Hepatocyte (in vitro differentiated cells): ENCODE measurements at regions not wholly inside any gene's neighbourhood (a gene's known extent, or its start where the extent isn't known, plus 50 kb on each side); places are given as distances from the start of the nearest gene placed in this dataset.

ENCODE experiments used
- DNase-seq: peaks from one replicate; pipeline ENCODE4 v3.0.0-alpha.2; 2016; ENCODE audit warnings: low spot score
- H2AFZ ChIP-seq: fragments of 200-600 bp; sonication (generic); 2 replicates; pipeline ENCODE4 v1.6.0; 2016; ENCODE audit warnings: antibody characterized with exemption, mild to moderate bottlenecking
- H3K27ac ChIP-seq: fragments of 200-600 bp; sonication (generic); 2 replicates; pipeline ENCODE4 v1.5.1; 2016; ENCODE audit warnings: mild to moderate bottlenecking
- H3K27me3 ChIP-seq: fragments of 200-600 bp; sonication (generic); 2 replicates; pipeline ENCODE4 v1.6.1; 2016
- H3K36me3 ChIP-seq: fragments of 200-600 bp; sonication (generic); replicated peaks from 2 replicates; pipeline ENCODE4 v1.5.1; 2016; ENCODE audit warnings: low read depth; ENCODE audit not compliant: insufficient read depth
- H3K4me1 ChIP-seq: fragments of 200-600 bp; sonication (generic); 2 replicates; pipeline ENCODE4 v1.5.1; 2016; ENCODE audit warnings: mild to moderate bottlenecking, moderate library complexity; ENCODE audit not compliant: insufficient read depth
- H3K4me2 ChIP-seq: fragments of 200-600 bp; sonication (generic); 2 replicates; pipeline ENCODE4 v1.6.0; 2016
- H3K4me3 ChIP-seq: fragments of 200-600 bp; sonication (generic); 2 replicates; pipeline ENCODE4 v1.5.1; 2016; ENCODE audit warnings: mild to moderate bottlenecking
- H3K79me2 ChIP-seq: fragments of 200-600 bp; sonication (generic); 2 replicates; pipeline ENCODE4 v1.6.0; 2017; ENCODE audit warnings: mild to moderate bottlenecking
- H3K9me2 ChIP-seq: fragments of 200-600 bp; sonication (generic); replicated peaks from 2 replicates; pipeline ENCODE4 v1.6.0; 2017; ENCODE audit warnings: mild to moderate bottlenecking; ENCODE audit not compliant: insufficient read depth
- H3K9me3 ChIP-seq: fragments of 200-600 bp; sonication (generic); 2 replicates; pipeline ENCODE4 v1.5.1; 2016; ENCODE audit warnings: low read depth, mild to moderate bottlenecking
- H4K20me1 ChIP-seq: fragments of 200-600 bp; sonication (generic); 2 replicates; pipeline ENCODE4 v1.6.0; 2016; ENCODE audit warnings: mild to moderate bottlenecking; ENCODE audit not compliant: insufficient read depth, poor library complexity, severe bottlenecking
- EZH2 ChIP-seq: fragments of 200-600 bp; sonication (generic); IDR thresholded peaks from 2 replicates; pipeline ENCODE4 v1.6.1; 2016; ENCODE audit warnings: antibody characterized with exemption, mild to moderate bottlenecking, borderline replicate concordance
- EZH2phosphoT487 ChIP-seq: fragments of 200-600 bp; sonication (generic); IDR thresholded peaks from one replicate; pipeline ENCODE4 v1.6.1; 2018; ENCODE audit warnings: antibody characterized with exemption, mild to moderate bottlenecking, low read depth, moderate library complexity; ENCODE audit not compliant: unreplicated experiment, severe bottlenecking
- WGBS: methylation state at CpG from one replicate; pipeline ENCODE4 v1.1.6; 2016; ENCODE audit warnings: low lambda C conversion rate; ENCODE audit errors: missing lambda C conversion rate; 5-methylcytosine and 5-hydroxymethylcytosine counted together
- TF ChIP-seq, protein P1 (sequence below): fragments of 200-600 bp; sonication (generic); IDR thresholded peaks from 2 replicates; pipeline ENCODE4 v1.5.1; 2016; ENCODE audit warnings: antibody characterized with exemption, mild to moderate bottlenecking; ENCODE audit not compliant: poor library complexity

DNA sequence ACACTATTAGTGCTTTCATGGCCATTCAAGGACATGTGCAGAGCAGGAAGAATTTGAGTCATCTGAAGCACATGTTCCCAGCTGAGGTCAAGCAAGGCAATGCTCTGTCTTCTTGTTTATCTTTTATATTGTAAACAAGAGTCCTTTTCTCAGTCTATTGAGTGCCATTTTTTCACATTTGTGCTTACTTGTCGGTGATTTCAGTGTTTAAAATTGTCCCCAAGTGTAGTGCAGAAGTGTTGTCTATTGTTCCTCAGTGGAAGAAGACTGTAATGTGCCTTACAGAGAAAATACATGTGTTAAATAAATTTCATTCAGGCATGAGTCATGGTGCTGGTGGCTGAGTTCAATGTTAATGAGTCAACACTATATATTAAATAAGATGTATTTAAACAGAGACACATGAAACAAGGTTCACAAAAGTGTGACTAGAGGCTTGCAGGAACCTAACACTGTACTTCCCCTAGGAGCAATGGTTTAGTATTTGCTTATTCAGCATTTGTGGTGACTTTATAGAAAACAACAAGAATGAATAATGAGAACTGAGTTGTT lies 391.1 kb downstream of the LRIG3 start:
- Histone ChIP-seq H3K27ac (no peak overlapping the region), H3K36me3 (no peaks in the 10 kb centered on the region), H3K79me2 (no peaks in the 10 kb centered on the region), H3K27me3 (no peaks in the 10 kb centered on the region), H3K4me1 (no peaks in the 10 kb centered on the region), H2AFZ (no peak overlapping the region), H4K20me1 (no peaks in the 10 kb centered on the region), H3K9me3 (no peaks in the 10 kb centered on the region), H3K4me2 (no peak overlapping the region), H3K4me3 (no peak overlapping the region), H3K9me2 (no peaks in the 10 kb centered on the region)
- 79% methylated on average over 1 of the region's 1 CpG for WGBS
- no peak for DNase-seq
- TF ChIP-seq, protein P1, sequence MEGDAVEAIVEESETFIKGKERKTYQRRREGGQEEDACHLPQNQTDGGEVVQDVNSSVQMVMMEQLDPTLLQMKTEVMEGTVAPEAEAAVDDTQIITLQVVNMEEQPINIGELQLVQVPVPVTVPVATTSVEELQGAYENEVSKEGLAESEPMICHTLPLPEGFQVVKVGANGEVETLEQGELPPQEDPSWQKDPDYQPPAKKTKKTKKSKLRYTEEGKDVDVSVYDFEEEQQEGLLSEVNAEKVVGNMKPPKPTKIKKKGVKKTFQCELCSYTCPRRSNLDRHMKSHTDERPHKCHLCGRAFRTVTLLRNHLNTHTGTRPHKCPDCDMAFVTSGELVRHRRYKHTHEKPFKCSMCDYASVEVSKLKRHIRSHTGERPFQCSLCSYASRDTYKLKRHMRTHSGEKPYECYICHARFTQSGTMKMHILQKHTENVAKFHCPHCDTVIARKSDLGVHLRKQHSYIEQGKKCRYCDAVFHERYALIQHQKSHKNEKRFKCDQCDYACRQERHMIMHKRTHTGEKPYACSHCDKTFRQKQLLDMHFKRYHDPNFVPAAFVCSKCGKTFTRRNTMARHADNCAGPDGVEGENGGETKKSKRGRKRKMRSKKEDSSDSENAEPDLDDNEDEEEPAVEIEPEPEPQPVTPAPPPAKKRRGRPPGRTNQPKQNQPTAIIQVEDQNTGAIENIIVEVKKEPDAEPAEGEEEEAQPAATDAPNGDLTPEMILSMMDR, result no peak
- TF ChIP-seq EZH2, result no peak
- TF ChIP-seq EZH2phosphoT487, result no peak

DNA sequence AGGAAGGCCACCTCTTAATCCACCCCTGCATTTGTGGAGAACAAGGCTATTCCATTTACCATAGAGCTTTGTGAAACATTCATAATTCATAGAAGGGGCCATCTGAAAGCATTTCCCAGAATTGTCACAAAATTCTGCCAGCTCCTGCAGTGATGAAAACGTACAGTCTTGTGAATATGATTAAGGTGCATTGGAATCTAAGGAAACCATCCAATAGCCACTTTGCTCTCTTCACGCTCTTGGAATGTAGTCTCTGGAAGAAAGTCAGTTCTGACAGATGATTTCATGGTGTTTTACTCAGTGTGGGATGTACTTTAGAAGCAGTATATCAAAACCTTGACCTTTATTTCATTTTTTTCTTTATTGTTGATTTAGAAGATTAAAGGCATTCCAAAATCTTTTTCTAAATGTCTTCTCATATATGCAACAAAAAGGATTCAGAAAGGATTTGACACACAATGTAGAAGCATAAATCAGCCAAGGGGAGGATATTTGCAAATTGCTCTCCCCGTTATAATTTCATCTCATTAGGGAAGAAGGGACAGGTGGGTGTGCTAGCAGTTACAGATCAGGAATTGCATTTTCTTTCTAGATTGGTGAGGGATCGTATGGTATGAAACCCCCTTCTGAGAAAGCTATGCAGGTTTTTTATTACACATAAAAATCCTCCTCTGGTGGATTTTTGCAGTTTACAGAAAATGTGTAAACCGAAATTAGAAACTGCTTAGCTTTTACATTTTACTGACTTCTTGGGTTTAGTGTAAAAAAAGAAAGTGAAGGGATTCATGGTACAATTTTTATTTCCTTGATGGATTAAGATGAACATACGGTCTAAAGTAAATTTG lies 390.2 kb downstream of the LRIG3 start:
- H3K27ac ChIP-seq, result no peak overlapping the region
- H3K4me2 ChIP-seq, result no peak overlapping the region
- no peak overlapping the region for H2AFZ ChIP-seq
- H3K79me2 ChIP-seq, result no peaks in the 10 kb centered on the region
- no peaks in the 10 kb centered on the region for H3K9me3 ChIP-seq
- no peaks in the 10 kb centered on the region for H3K9me2 ChIP-seq
- H3K4me1 ChIP-seq, result no peaks in the 10 kb centered on the region
- no peak for TF ChIP-seq EZH2phosphoT487
- TF ChIP-seq, protein P1, result no peak
- TF ChIP-seq EZH2, result no peak
- no peak overlapping the region for H3K4me3 ChIP-seq
- H3K27me3 ChIP-seq, result no peaks in the 10 kb centered on the region
- peak; percentile 15 for DNase-seq
- 81% methylated on average over 6 of the region's 6 CpGs for WGBS
- no peaks in the 10 kb centered on the region for H3K36me3 ChIP-seq
- no peaks in the 10 kb centered on the region for H4K20me1 ChIP-seq

DNA sequence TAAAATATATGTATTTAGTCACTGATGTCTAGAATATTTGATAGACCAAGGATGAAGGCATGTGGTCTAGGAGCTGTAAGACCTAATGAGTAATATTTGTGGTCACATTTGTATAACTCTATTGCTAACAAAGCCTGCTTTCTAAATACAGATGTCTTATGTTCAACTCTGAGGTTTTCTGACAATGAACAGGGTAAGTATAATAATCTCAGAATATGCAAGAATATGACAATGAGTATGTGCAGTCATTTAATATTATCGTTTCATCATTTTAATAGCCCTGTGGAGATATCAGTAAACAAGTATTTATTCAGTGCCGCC lies 389.6 kb downstream of the LRIG3 start:
- 87% methylated on average over 2 of the region's 2 CpGs for WGBS

More for the DNA sequence above, 389.6 kb downstream of the LRIG3 start:
- Histone ChIP-seq H4K20me1 (no peaks in the 10 kb centered on the region), H2AFZ (no peak overlapping the region), H3K9me3 (no peaks in the 10 kb centered on the region), H3K4me2 (no peak overlapping the region), H3K36me3 (no peaks in the 10 kb centered on the region), H3K4me1 (no peaks in the 10 kb centered on the region), H3K4me3 (no peak overlapping the region), H3K79me2 (no peaks in the 10 kb centered on the region), H3K9me2 (no peaks in the 10 kb centered on the region), H3K27ac (no peak overlapping the region), H3K27me3 (no peaks in the 10 kb centered on the region)
- DNase-seq, result no peak
- TF ChIP-seq EZH2phosphoT487 (no peak), EZH2 (no peak)
- TF ChIP-seq, protein P1, result no peak
